Stimulated activated memory B cell treated with anti-CD40 and anti-IgM and Interleukin-4, amounts not matched to agents 10 μg/mL and 1 μg/mL and 100 μg/mL, for 72 hours (primary cell): ENCODE measurements at regions not wholly inside any gene's neighbourhood (a gene's known extent, or its start where the extent isn't known, plus 50 kb on each side); places are given as distances from the start of the nearest gene placed in this dataset.

Experiments used
- ATAC-seq: fragments of 150-1000 bp; cut with Tn5 transposase; 2 replicates; pipeline ENCODE4 v1.10.0; 2021
- H3K27ac Mint-ChIP-seq: one replicate; pipeline ENCODE4 v1.8.0; 2022; ENCODE audit warnings: mild to moderate bottlenecking, mixed read lengths
- H3K27me3 Mint-ChIP-seq: one replicate; pipeline ENCODE4 v1.8.0; 2022; ENCODE audit warnings: mixed read lengths
- H3K36me3 Mint-ChIP-seq: one replicate; pipeline ENCODE4 v1.8.0; 2022; ENCODE audit warnings: mixed read lengths
- H3K4me1 Mint-ChIP-seq: one replicate; pipeline ENCODE4 v1.8.0; 2022; ENCODE audit warnings: mixed read lengths
- H3K4me3 Mint-ChIP-seq: one replicate; pipeline ENCODE4 v1.8.0; 2022; ENCODE audit warnings: mild to moderate bottlenecking, moderate library complexity, mixed read lengths
- H3K9me3 Mint-ChIP-seq: one replicate; pipeline ENCODE4 v1.8.0; 2022; ENCODE audit warnings: mixed read lengths

GRCh38 chr4:4593596-4594284, 51.9 kb upstream of the STX18 start:
- H3K9me3 Mint-ChIP-seq: peaks cover 12% of the 10 kb centered on the region
- peaks cover 65% of the 10 kb centered on the region for H3K36me3 Mint-ChIP-seq
- H3K4me3 Mint-ChIP-seq: no peak overlapping the region
- H3K4me1 Mint-ChIP-seq: no peaks in the 10 kb centered on the region
- no peak for ATAC-seq
- H3K27ac Mint-ChIP-seq: no peak overlapping the region
- H3K27me3 Mint-ChIP-seq: no peaks in the 10 kb centered on the region

GRCh38 chr4:4592414-4592813, 50.6 kb upstream of the STX18 start:
- Mint-ChIP-seq H3K9me3 (peaks cover 12% of the 10 kb centered on the region), H3K4me3 (no peak overlapping the region), H3K4me1 (no peaks in the 10 kb centered on the region), H3K36me3 (peaks cover 65% of the 10 kb centered on the region), H3K27me3 (no peaks in the 10 kb centered on the region), H3K27ac (no peak overlapping the region)
- no peak for ATAC-seq
